Tibial nerve (tissue), 4 donors: ENCODE measurements at regions not wholly inside any gene's neighbourhood (a gene's known extent, or its start where the extent isn't known, plus 50 kb on each side); places are given as distances from the start of the nearest gene placed in this dataset.

Source experiments
- DNase-seq, 2 donors: peaks; one replicate each; pipeline ENCODE4 v3.0.0-alpha.2; 2019; ENCODE audit warnings: low spot score in 2 of 2
- H3K27ac ChIP-seq, 4 donors: fragments of 200-600 bp; sonication (generic) in 3 of 4; one replicate each; pipeline ENCODE4 v1.5.1; 2017 to 2019; ENCODE audit warnings: mild to moderate bottlenecking in 1 of 4
- H3K27me3 ChIP-seq, 2 donors: fragments of 200-600 bp; sonication (generic) in 1 of 2; one replicate each; pipeline versions ENCODE4 v1.5.1 to v1.6.0; 2017 to 2019
- H3K36me3 ChIP-seq, 3 donors: fragments of 200-600 bp; sonication (generic); one replicate each; pipeline ENCODE4 v1.5.1; 2018 to 2019
- H3K4me1 ChIP-seq, 4 donors: fragments of 200-600 bp; sonication (generic) in 3 of 4; one replicate each; pipeline ENCODE4 v1.5.1; 2017 to 2019
- H3K4me3 ChIP-seq, 4 donors: fragments of 200-600 bp; sonication (generic) in 3 of 4; one replicate each; pipeline ENCODE4 v1.5.1; 2017 to 2019; ENCODE audit warnings: mild to moderate bottlenecking in 1 of 4, moderate library complexity in 1 of 4
- H3K9me3 ChIP-seq, 4 donors: fragments of 200-600 bp; sonication (generic) in 3 of 4; one replicate each; pipeline ENCODE4 v1.5.1; 2017 to 2019
- CTCF ChIP-seq, 5 experiments: fragments of 200-600 bp in 3 of 5; fragments of 450-650 bp in 2 of 5; sonication (generic) in 3 of 5; IDR thresholded peaks; one replicate each; pipeline ENCODE4 v1.5.1; 2016 to 2019; ENCODE audit warnings: antibody characterized with exemption in 5 of 5, mild to moderate bottlenecking in 3 of 5, moderate library complexity in 2 of 5
- EP300 ChIP-seq, 2 donors: sonication (generic); formaldehyde crosslinking; IDR thresholded peaks; one replicate each; pipeline ENCODE4 v1.6.1; 2017; ENCODE audit warnings: antibody characterized with exemption in 2 of 2, mild to moderate bottlenecking in 1 of 2
- POLR2A ChIP-seq, 2 donors: fragments of 450-650 bp; IDR thresholded peaks; one replicate each; pipeline ENCODE4 v1.6.1; 2017; ENCODE audit warnings: antibody characterized with exemption in 2 of 2, mild to moderate bottlenecking in 2 of 2, moderate library complexity in 2 of 2
- WGBS, 2 donors: methylation state at CpG; one replicate each; pipeline ENCODE4 v1.1.5; 2018; 5-methylcytosine and 5-hydroxymethylcytosine counted together

DNA sequence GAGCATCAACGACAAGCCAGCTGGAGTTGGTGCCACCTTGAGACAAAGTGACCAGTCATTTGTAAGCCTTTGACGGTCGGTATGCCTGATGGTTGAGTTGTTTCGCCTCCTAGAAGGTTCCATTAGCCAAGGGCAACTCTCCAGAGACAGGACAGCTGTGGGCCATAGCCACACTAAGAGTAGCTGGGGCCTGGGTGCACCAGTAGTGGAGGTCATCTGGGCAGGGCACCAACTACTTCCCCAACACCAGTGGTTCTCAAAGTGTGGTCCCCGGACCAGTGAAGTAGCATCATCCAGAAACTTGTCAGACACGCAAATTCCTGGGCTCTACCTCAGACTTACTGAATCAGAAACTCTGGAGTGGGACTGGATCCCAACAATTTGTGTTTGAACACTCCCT, 217.5 kb upstream of the TAS2R1 start:
- Histone ChIP-seq H3K4me1 (no peaks in the 10 kb centered on the region), H3K27me3 (no peaks in the 10 kb centered on the region), H3K4me3 (no peak overlapping the region), H3K36me3 (no peaks in the 10 kb centered on the region), H3K27ac (no peak overlapping the region), H3K9me3 (peaks cover 0 to 2% (median 0%) of the 10 kb centered on the region in 4 donors)
- TF ChIP-seq EP300 (IDR thresholded peaks at IDR 0.05) (no peak), POLR2A (IDR thresholded peaks at IDR 0.05) (no peak), CTCF (IDR thresholded peaks at IDR 0.05) (no peak)
- no peak for DNase-seq
- 73 to 88% methylated on average over 6 of the region's 6 CpGs for WGBS, 2 donors

- no peak overlapping the region for H3K27ac ChIP-seq
- no peak for TF ChIP-seq POLR2A (IDR thresholded peaks at IDR 0.05)
- no peak for TF ChIP-seq EP300 (IDR thresholded peaks at IDR 0.05)
- no peak for TF ChIP-seq CTCF (IDR thresholded peaks at IDR 0.05)
- no peaks in the 10 kb centered on the region for H3K36me3 ChIP-seq
- H3K9me3 ChIP-seq, result peaks cover 0 to 16% (median 0%) of the 10 kb centered on the region in 4 donors
- no peaks in the 10 kb centered on the region for H3K4me1 ChIP-seq
- 71 to 97% methylated on average over 2 of the region's 2 CpGs for WGBS, 2 donors
- H3K27me3 ChIP-seq, result no peaks in the 10 kb centered on the region
- H3K4me3 ChIP-seq, result no peak overlapping the region
- no peak for DNase-seq
These were observed 215.0 kb upstream of the TAS2R1 start for GRCh38 chr5:9845185-9845584.

DNA sequence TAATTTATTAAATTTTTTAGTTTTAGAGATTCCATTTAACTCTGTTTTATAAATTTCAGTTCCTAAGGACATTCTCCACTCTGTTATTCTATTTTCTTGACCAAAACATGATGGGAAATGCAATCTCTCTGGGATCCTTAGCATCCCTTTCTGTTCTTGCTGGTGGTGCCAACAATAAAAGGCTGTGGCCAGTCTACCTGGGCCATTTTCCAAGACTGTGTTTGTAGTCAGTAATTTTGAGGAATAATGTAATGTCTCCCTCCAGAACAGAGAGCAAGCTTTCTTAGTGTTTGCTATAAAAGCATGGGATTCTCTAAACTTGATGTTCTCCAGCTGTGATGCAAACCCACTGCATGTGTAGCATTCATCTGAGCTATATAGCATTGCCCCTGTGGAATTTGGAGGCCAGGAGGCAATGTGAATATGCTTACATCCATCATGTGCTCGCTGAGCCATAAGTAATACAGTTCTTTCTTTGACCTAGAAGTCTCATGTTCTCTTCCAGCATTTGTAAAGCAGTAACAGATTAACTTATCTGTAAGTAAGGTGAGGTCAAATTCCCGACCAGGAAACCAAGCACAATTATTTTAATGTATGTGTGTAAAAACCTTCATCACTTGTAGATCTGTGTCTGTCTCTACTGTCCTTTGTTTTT, 211.5 kb upstream of the TAS2R1 start:
- Histone ChIP-seq H3K4me1 (no peaks in the 10 kb centered on the region), H3K27me3 (no peaks in the 10 kb centered on the region), H3K27ac (no peak overlapping the region), H3K9me3 (peaks cover 0 to 16% (median 0%) of the 10 kb centered on the region in 4 donors), H3K4me3 (no peak overlapping the region), H3K36me3 (no peaks in the 10 kb centered on the region)
- TF ChIP-seq CTCF (IDR thresholded peaks at IDR 0.05), result no peak
- TF ChIP-seq POLR2A (IDR thresholded peaks at IDR 0.05), result no peak
- no peak for TF ChIP-seq EP300 (IDR thresholded peaks at IDR 0.05)
- 61 to 65% methylated on average over 2 of the region's 2 CpGs for WGBS, 2 donors
- no peak for DNase-seq

DNA sequence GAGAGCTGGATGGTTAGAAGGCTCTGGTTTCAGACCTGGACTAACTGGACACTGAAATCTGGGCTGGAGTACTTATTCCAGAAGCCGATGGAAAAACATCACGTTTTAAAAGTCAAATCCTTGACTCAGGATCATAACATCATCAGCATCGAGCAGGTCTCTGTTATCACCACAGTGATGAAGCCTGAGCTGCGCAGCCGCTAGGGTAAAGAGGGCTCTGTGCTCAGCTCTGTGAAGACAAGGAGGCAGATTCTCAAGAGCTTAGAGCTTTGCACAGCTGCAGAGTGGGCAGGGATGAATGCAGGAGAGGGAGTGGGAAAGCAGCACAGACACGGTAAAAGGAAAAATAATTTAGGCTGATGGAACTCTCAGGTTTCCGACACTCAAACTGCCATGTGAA, 208.8 kb upstream of the TAS2R1 start:
- Histone ChIP-seq H3K4me1 (no peaks in the 10 kb centered on the region), H3K36me3 (no peaks in the 10 kb centered on the region), H3K4me3 (no peak overlapping the region), H3K27me3 (no peaks in the 10 kb centered on the region), H3K27ac (no peak overlapping the region), H3K9me3 (peaks cover 0 to 16% (median 0%) of the 10 kb centered on the region in 4 donors)
- DNase-seq, result no peak
- 46 to 58% methylated on average over 7 of the region's 7 CpGs for WGBS, 2 donors
- TF ChIP-seq EP300 (IDR thresholded peaks at IDR 0.05), result no peak
- no peak for TF ChIP-seq CTCF (IDR thresholded peaks at IDR 0.05)
- no peak for TF ChIP-seq POLR2A (IDR thresholded peaks at IDR 0.05)

DNA sequence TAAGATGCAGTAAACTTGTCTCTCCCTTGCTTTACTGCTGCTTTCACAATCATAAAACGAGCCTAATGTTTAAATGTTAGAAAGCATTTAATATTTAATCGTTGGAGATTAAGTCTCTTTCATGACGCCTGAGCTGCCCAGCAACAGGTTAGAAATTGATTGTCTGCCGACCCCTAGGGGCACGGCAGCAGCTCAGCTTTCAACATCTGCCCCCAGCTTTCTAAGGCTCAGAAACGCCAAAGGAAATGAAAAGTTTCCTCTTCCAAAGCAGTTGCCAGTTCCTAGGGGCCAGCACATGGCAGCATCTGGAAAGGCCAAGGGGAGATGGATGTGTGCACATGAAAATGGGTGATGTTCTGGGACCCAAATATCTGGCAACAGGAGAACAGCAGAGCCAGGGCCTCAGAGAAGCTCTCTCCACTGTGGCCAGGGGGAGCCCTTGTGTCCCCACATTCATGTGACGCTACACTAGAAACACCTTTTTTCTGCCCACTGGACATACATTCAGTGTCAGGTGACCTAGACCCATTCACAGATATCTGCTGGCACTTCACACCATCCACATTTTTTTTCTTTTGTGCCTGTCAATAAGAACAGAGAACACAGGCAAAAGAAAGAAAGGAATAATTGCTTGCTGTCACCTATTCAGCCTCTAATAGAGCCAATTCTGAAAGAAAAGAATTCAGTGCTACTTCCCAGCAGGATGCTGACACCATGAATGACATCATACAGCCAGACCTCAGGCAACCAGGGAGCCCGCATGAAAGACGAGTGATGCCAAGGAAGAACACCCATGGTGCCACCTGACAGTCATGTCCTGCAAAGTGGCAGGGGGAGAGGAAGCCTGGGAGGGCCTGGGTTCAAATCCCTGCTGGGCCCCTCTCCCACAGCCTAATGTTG, 205.0 kb upstream of the TAS2R1 start:
- WGBS, 2 donors, result 37 to 40% methylated on average over 9 of the region's 9 CpGs
- Histone ChIP-seq H3K9me3 (no peaks in the 10 kb centered on the region), H3K27ac (no peak overlapping the region), H3K27me3 (no peaks in the 10 kb centered on the region), H3K36me3 (no peaks in the 10 kb centered on the region), H3K4me1 (no peaks in the 10 kb centered on the region), H3K4me3 (no peak overlapping the region)
- TF ChIP-seq EP300 (IDR thresholded peaks at IDR 0.05) (no peak), POLR2A (IDR thresholded peaks at IDR 0.05) (no peak), CTCF (IDR thresholded peaks at IDR 0.05) (no peak)
- DNase-seq, result no peak
